Activated naive CD8-positive, alpha-beta T cell treated with anti-CD3 and anti-CD28 coated beads for 36 hours (primary cell): ENCODE measurements at regions not wholly inside any gene's neighbourhood (a gene's known extent, or its start where the extent isn't known, plus 50 kb on each side); places are given as distances from the start of the nearest gene placed in this dataset.

ENCODE experiments used
- DNase-seq: peaks from one replicate; pipeline ENCODE4 v3.0.0; 2021
- H3K27ac Mint-ChIP-seq: one replicate; pipeline ENCODE4 v1.8.0; 2022; ENCODE audit warnings: mild to moderate bottlenecking, moderate library complexity, mixed read lengths
- H3K27me3 Mint-ChIP-seq: one replicate; pipeline ENCODE4 v1.8.0; 2022; ENCODE audit warnings: mild to moderate bottlenecking, mixed read lengths
- H3K36me3 Mint-ChIP-seq: one replicate; pipeline ENCODE4 v1.8.0; 2021; ENCODE audit warnings: mild to moderate bottlenecking, mixed read lengths
- H3K4me1 Mint-ChIP-seq: one replicate; pipeline ENCODE4 v1.8.0; 2021; ENCODE audit warnings: mixed read lengths
- H3K4me3 Mint-ChIP-seq: one replicate; pipeline ENCODE4 v1.8.0; 2022; ENCODE audit warnings: mild to moderate bottlenecking, moderate library complexity, mixed read lengths
- H3K9me3 Mint-ChIP-seq: one replicate; pipeline ENCODE4 v1.8.0; 2022; ENCODE audit warnings: mixed read lengths

GRCh38 chr5:8288897-8289516 is 420.1 kb downstream of the MTRR start:
- Mint-ChIP-seq H3K4me1 (no peaks in the 10 kb centered on the region), H3K9me3 (no peaks in the 10 kb centered on the region), H3K27me3 (no peaks in the 10 kb centered on the region), H3K27ac (no peak overlapping the region), H3K36me3 (no peaks in the 10 kb centered on the region), H3K4me3 (no peak overlapping the region)
- no peak for DNase-seq

DNA sequence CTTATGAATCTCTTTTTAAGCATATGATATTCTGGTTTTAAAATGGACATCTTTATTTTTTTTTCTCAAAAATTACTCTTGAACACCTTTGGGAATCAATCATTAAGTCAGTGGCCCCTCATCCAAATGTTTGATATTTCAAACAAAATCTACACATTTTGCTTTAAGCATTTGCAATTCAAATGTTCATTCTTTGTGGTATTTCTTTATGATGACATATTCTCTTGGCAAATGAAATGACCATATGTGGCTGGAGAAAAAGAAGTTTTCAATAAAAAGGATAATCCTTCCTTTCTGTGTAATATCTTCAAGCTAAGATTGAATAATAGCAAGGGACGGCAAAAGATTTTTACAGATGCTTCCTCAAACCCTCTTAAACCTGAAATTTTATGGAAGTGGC is 420.8 kb downstream of the MTRR start:
- no peaks in the 10 kb centered on the region for H3K36me3 Mint-ChIP-seq
- no peaks in the 10 kb centered on the region for H3K27me3 Mint-ChIP-seq
- H3K27ac Mint-ChIP-seq: no peak overlapping the region
- DNase-seq: no peak
- no peaks in the 10 kb centered on the region for H3K9me3 Mint-ChIP-seq
- H3K4me1 Mint-ChIP-seq: no peaks in the 10 kb centered on the region
- no peak overlapping the region for H3K4me3 Mint-ChIP-seq

- Mint-ChIP-seq H3K27ac (no peak overlapping the region), H3K36me3 (no peaks in the 10 kb centered on the region), H3K9me3 (no peaks in the 10 kb centered on the region), H3K27me3 (no peaks in the 10 kb centered on the region), H3K4me3 (no peak overlapping the region), H3K4me1 (no peaks in the 10 kb centered on the region)
- DNase-seq: no peak
Observed at GRCh38 chr5:8290721-8291120, 421.8 kb downstream of the MTRR start.

- Mint-ChIP-seq H3K36me3 (no peaks in the 10 kb centered on the region), H3K9me3 (no peaks in the 10 kb centered on the region), H3K27me3 (no peaks in the 10 kb centered on the region), H3K4me3 (no peak overlapping the region), H3K4me1 (no peaks in the 10 kb centered on the region), H3K27ac (no peak overlapping the region)
- DNase-seq: no peak
Observed at GRCh38 chr5:8291641-8292040, 422.7 kb downstream of the MTRR start.

DNA sequence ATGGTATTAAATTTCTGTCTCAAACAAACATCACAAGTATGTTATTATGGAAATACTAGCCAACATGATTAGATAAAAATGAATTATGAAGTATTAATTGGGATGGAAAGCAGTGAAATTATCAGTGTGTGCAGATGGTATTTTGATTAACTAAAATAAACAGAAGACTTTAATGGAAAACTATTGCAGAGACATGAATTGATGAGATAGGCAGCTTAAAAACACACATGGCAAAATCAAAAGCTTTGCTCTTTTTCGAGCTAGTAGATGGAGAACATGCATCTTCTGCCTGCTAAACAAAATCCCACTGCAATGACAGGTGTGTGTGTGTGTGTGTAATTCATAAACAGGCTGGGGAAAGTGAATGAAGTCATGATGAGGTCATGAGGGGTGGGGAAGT is 426.2 kb downstream of the MTRR start:
- Mint-ChIP-seq H3K36me3 (no peaks in the 10 kb centered on the region), H3K27me3 (no peaks in the 10 kb centered on the region), H3K4me3 (no peak overlapping the region), H3K4me1 (no peaks in the 10 kb centered on the region), H3K9me3 (no peaks in the 10 kb centered on the region), H3K27ac (no peak overlapping the region)
- DNase-seq: no peak

DNA sequence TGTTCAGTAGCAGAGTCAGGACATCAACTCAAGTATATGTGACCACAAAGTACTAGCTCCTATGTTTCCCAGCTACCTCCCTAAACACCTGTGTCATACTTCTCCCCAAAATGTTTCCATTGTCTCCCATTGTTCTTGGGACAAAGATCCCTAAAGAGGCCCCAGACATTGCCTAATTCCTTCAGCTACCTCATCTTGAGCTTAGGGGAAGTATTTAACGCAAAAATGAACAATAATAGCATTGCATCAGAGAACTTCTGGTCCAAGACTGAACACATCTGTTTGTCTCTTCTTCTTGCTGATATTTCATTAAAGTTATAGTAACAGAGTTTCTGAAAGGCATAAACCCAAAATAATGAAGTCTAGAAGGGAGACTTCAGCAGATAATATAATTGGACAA is 430.8 kb downstream of the MTRR start:
- no peak for DNase-seq
- no peak overlapping the region for H3K27ac Mint-ChIP-seq
- H3K36me3 Mint-ChIP-seq: no peaks in the 10 kb centered on the region
- H3K4me1 Mint-ChIP-seq: no peaks in the 10 kb centered on the region
- H3K27me3 Mint-ChIP-seq: no peaks in the 10 kb centered on the region
- no peaks in the 10 kb centered on the region for H3K9me3 Mint-ChIP-seq
- H3K4me3 Mint-ChIP-seq: no peak overlapping the region

DNA sequence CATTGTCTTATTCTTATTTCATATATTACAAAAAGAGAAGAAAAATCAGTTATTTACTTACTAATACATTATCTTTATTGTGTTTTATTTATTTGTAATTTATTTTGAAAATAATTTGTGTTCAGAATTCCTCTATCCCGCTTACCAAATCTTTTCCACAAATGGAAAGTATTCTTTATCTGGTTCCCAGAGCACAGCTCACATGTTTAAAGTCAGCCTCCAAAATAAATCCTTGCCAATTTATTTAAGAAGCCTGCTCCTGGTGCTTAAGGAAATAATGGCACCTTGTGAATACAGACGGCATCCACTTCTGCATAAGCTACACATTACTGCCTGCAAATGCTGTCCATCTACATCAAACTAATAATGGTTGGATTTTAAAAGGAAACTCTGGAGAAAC is 435.4 kb downstream of the MTRR start:
- Mint-ChIP-seq H3K27ac (no peak overlapping the region), H3K4me3 (no peak overlapping the region), H3K4me1 (no peaks in the 10 kb centered on the region), H3K9me3 (peaks cover 3% of the 10 kb centered on the region), H3K27me3 (no peaks in the 10 kb centered on the region), H3K36me3 (no peaks in the 10 kb centered on the region)
- no peak for DNase-seq

- Mint-ChIP-seq H3K4me1 (no peaks in the 10 kb centered on the region), H3K27me3 (no peaks in the 10 kb centered on the region), H3K36me3 (no peaks in the 10 kb centered on the region), H3K27ac (no peak overlapping the region), H3K9me3 (peaks cover 11% of the 10 kb centered on the region), H3K4me3 (no peak overlapping the region)
- DNase-seq: no peak
Observed at GRCh38 chr5:8306288-8306896, 437.4 kb downstream of the MTRR start.

DNA sequence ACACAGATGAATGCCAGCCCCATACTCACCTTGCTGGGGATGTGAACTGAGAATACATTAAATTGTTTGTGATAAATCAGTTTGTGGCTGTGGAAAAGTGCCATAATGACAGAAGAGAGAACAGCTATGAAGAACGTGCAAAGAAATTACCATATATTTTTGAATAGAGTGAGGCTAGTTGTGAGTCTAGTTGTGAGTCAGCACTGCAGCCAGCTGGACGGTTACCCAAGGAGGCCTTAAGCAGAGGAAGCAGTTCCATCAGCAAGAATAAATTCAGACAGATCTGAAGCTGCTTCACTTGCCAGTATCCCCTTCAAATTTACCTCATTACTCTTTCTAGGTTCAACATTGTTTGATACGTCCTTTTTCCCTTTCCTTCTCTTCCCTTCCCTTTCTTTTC is 446.0 kb downstream of the MTRR start:
- Mint-ChIP-seq H3K36me3 (no peaks in the 10 kb centered on the region), H3K4me3 (no peak overlapping the region), H3K27me3 (no peaks in the 10 kb centered on the region), H3K4me1 (no peaks in the 10 kb centered on the region), H3K27ac (no peak overlapping the region), H3K9me3 (peaks cover 7% of the 10 kb centered on the region)
- DNase-seq: no peak

DNA sequence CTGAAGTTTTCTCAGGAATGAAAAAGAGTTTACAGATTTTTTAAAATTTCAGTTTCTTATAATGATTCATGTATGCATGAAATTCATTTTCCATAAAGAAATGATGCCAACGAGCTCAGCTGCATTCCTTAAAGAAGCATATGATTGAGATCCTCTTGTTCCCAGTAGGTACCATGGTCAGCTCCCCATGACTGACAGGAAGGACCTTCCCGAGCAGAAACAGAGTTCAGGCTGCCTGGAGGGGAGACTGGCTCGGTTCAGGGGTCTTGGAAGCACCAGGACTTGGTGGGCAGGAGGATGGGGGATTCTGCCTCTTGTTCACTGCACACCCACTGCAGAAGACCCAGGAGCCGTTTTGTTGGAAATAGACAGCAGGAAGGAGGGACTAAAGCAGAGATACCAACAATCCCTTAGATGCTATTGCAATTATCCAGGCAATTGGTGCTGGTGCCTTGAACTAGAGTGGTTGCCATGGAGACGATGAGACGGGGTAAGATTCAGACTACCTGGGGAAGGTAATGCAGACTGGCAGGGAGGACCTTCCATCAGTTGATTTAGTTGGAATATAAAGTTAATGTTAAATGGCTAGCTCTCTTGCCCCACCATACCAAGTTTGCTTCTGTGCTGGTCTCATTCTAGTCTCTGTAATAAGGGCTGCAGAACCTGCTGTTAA is 447.8 kb downstream of the MTRR start:
- Mint-ChIP-seq H3K36me3 (no peaks in the 10 kb centered on the region), H3K4me1 (no peaks in the 10 kb centered on the region), H3K4me3 (no peak overlapping the region), H3K27me3 (no peaks in the 10 kb centered on the region), H3K9me3 (peaks cover 3% of the 10 kb centered on the region), H3K27ac (no peak overlapping the region)
- DNase-seq: no peak

DNA sequence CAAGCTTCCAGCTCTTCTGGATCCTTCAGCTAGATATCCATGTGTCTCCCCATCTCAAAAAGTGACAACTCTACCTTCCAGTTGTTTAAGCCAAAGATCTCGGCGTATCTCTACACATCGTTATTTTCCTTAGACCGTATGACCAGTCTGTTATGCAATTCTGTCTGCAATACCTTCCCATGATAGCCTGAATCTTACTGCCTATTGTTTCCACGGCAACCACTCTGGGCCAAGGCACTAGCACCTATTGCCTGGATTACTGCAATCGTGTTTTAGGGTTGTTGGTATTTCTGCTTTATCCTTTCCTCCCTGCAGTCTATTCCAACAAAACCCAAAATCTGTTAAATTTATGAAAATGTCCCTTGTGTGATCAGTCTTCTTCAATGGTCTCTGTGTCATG is 448.4 kb downstream of the MTRR start:
- Mint-ChIP-seq H3K4me3 (no peak overlapping the region), H3K4me1 (no peaks in the 10 kb centered on the region), H3K27ac (no peak overlapping the region), H3K9me3 (peaks cover 3% of the 10 kb centered on the region), H3K27me3 (no peaks in the 10 kb centered on the region), H3K36me3 (no peaks in the 10 kb centered on the region)
- no peak for DNase-seq

DNA sequence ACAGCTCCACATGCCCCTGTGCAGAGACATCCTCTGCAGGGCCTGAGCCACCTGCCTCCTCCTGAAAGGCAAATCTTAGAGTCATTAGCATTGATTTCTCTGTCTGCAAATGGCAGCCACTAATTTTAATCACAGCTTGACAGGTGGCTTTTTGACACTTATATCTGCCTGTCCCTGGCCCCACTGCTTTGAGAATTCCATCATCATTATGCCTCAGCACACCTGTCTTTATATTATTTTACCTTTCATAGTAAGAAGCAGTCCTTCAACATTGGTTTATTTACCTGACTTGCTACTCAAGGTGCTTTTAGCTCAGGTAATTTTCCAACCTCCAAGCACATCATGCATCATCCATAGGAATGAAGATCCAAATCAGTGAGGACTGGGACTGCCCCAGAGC is 451.3 kb downstream of the MTRR start:
- Mint-ChIP-seq H3K4me3 (no peak overlapping the region), H3K27ac (no peak overlapping the region), H3K9me3 (peaks cover 2% of the 10 kb centered on the region), H3K27me3 (peaks cover 6% of the 10 kb centered on the region), H3K4me1 (no peaks in the 10 kb centered on the region), H3K36me3 (no peaks in the 10 kb centered on the region)
- no peak for DNase-seq

DNA sequence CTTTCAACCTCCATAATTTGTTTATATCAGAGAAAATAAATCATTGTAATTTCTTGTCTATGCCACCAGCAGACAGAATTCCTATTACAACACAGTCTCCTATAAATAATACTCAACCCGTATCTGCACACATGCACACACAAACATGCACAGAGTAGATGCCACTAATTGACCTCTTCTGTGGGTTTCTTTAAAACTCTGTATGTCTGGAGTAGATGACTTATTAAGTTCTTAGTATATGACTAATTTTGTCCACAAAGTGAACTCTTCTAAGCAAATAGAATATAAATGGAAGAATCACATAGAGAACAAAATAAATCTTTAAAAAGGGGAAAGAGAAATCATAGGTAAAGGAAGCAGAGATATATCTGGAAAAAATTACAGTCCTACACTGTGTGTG is 452.3 kb downstream of the MTRR start:
- H3K4me1 Mint-ChIP-seq: no peaks in the 10 kb centered on the region
- no peak overlapping the region for H3K27ac Mint-ChIP-seq
- H3K27me3 Mint-ChIP-seq: peaks cover 6% of the 10 kb centered on the region
- peaks cover 1% of the 10 kb centered on the region for H3K9me3 Mint-ChIP-seq
- H3K4me3 Mint-ChIP-seq: no peak overlapping the region
- no peak for DNase-seq
- no peaks in the 10 kb centered on the region for H3K36me3 Mint-ChIP-seq

- H3K36me3 Mint-ChIP-seq: no peaks in the 10 kb centered on the region
- peaks cover 1% of the 10 kb centered on the region for H3K9me3 Mint-ChIP-seq
- DNase-seq: no peak
- H3K27ac Mint-ChIP-seq: no peak overlapping the region
- peaks cover 6% of the 10 kb centered on the region for H3K27me3 Mint-ChIP-seq
- H3K4me1 Mint-ChIP-seq: no peaks in the 10 kb centered on the region
- no peak overlapping the region for H3K4me3 Mint-ChIP-seq
Observed at GRCh38 chr5:8322484-8322883, 453.5 kb downstream of the MTRR start.

DNA sequence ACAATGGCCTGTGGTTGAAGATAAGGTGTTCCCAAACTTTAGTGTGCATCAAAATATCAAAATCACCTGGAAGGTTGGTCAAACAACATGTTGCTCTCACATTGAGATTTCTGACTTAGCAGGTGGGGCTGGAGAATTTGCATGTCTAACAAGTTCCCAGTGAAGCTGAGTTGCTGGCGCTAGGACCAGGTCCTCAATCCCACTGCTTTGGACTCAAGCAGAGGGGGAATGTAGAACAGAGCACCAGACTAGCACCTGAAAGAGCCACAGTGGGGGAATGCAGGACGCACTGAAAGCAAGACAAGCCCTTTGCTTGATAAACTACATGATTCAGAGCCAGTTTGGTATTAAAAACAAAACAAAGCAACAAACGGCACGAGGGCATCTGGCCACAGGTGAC is 458.1 kb downstream of the MTRR start:
- no peaks in the 10 kb centered on the region for H3K4me1 Mint-ChIP-seq
- H3K4me3 Mint-ChIP-seq: no peak overlapping the region
- H3K27ac Mint-ChIP-seq: no peak overlapping the region
- no peak for DNase-seq
- H3K9me3 Mint-ChIP-seq: no peaks in the 10 kb centered on the region
- H3K27me3 Mint-ChIP-seq: peaks cover 15% of the 10 kb centered on the region
- no peaks in the 10 kb centered on the region for H3K36me3 Mint-ChIP-seq

DNA sequence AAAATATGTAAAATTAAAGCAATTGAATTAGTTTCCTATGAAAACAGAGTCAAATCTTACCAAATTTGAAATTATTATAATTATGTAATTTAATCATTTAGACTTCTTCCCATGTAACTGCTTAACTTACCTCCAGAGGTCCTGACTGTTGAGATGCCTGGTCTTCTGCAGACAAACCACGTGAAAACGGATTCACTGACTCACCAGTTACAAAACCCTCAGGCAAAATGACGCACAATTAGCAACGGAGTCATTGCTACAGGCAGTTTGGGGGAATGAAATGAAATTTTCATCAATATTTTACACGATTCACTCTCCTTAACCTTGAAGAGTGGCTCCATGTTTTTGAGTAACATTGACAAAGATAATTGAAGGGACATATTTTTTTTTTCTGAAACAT is 460.8 kb downstream of the MTRR start:
- Mint-ChIP-seq H3K27me3 (peaks cover 8% of the 10 kb centered on the region), H3K9me3 (no peaks in the 10 kb centered on the region), H3K27ac (no peak overlapping the region), H3K36me3 (no peaks in the 10 kb centered on the region), H3K4me1 (no peaks in the 10 kb centered on the region), H3K4me3 (no peak overlapping the region)
- DNase-seq: no peak
